GM21723 (cell line): ENCODE measurements at regions not wholly inside any gene's neighbourhood (a gene's known extent, or its start where the extent isn't known, plus 50 kb on each side); places are given as distances from the start of the nearest gene placed in this dataset.
"Not testable (repeated sequence)": the region's sequence is repeated elsewhere in the genome, so short reads cannot be mapped to it uniquely, and the experiment has no call there.

Experiments used
- ATAC-seq: cut with Tn5 transposase; IDR thresholded peaks from one replicate; pipeline ENCODE4 v1.9.1; 2021; ENCODE audit warnings: mild to moderate bottlenecking, moderate library complexity; ENCODE audit not compliant: unreplicated experiment

DNA sequence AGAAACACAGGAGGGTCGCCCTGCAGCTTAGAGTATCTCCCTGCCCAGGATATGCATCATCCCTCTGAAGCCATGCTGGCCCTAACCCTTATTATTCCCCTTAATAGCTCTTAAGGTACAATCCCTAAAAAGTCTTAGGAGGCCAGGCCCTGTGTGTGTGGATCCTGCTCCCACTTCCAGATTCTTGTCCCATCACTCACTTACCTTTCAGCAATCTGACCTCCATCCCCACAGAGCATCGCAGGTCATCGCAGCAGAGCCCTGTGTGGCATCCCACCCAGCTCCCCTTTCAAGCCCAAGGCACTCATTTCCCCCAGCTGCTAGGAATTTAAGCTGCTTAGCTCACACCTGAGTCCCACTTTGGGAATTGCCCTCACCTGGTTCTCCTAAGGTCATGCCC is 223.8 kb upstream of the SMLR1 start:
- no peak for ATAC-seq

DNA sequence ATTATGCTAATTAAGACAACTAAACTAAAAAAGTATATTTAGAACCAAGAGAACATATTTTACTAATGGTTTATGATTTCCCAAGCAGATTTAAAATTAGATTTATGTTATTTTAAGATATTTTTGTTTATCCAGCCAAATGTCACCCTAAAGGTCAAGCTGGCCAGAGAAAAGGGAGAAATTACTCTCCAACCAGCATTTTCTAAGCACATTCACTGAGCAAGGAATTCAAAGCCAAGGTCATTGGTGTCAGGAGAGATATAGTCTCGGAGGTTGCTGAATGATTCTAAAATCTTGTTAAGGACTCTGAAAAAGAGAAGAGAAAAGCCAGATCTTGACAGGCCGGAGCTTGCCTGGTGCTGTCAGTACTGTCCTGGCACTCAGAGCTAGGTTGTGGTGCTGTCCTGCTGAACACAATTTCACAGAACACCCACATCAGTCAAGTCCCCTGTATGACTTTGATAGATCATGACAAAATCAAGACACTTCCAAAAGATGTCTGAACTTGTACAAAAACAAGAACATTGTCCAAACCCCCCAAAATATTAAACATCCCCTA is 222.3 kb upstream of the SMLR1 start:
- ATAC-seq: no peak

DNA sequence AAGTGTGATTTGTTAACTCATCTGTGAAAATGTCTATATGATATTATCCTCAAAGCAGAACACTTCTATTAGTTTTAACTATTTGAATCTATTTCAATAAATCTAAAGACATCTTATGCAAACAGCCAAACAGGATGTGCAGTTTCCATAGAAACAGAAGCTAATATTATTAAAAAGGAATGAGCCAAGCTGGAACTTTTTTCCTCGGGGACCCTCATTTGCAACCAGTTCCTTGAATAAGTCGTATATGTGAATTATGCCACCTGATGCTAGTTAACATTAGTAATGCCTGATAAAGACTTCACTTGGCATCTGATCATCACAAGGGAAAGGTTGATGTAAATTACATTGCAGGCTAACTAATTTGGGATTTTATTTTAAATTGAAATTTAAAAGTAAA is 216.9 kb upstream of the SMLR1 start:
- ATAC-seq: no peak

DNA sequence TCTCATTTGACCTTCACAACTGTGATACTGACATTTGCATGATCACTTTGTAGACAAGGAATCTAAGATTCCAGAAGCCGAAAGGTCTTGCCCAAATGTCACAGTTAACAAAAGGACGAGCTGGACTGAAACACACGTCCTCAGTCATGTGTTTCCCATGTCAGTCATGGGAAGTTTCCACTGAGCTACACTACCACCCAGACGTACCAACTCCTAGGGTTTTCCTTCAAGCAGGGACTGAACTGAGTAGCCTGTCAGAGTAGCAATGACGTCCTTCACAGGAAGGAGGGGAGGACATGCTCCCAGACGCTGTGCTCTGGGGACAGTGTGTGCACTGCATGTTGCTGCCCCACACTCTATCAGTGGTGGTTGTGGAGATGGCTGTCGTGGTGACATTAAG is 215.8 kb upstream of the SMLR1 start:
- no peak for ATAC-seq

DNA sequence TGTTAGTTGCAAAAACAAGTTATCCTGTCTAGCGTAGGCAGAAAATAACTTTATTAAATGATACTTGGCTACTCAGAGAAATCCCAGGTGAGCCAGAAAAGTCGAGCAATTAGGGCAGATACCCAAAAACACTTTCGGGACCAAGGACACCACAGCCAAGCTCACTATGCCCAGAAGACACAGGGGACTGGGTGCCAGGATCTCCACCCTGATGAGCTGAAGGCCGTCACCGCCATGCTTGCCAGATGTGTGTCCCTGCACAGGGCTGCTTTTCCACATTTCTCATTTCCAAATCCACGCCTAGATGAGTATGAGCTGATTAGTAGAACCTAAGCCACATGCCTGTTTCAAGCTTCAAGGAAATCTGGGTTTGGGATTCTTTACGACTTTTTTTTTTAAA is 214.0 kb upstream of the SMLR1 start:
- ATAC-seq: no peak

DNA sequence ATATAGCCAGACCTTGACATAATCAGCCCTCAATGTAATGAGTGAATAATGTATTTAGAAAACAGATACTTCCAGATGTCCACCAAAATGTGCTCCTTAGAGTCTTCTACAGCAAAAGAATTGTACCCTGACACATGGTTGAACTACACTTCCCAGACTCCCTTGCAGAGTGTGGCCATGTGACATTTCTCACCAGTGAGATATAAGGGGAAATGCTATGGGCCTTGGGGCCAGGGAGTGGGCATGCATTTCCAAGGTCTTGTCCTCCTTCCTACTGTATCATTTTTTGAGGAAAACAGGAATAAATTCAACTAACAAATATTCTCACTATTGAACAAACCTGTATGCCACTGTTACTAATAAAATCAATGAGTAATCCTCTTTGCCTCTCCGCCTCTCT is 211.4 kb upstream of the SMLR1 start:
- no peak for ATAC-seq

DNA sequence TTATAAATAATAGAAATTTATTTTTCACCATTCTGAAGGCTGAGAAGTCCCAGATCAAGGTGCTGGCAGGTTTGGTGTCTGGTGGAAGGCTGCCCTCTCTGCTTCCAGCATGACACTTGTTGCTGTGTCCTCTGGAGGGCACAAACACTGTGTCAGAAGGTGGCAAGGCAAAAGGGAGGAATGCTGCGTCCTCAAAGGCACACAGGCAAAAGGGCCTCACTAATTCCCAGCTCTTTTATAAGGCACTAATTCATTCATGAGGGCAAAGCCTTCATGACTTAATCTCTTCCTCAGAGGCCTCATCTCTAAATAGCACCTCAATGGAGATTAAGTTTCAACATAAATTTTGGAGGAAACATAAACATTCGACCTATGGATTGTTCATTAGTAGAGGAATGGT is 209.5 kb upstream of the SMLR1 start:
- ATAC-seq: no peak

DNA sequence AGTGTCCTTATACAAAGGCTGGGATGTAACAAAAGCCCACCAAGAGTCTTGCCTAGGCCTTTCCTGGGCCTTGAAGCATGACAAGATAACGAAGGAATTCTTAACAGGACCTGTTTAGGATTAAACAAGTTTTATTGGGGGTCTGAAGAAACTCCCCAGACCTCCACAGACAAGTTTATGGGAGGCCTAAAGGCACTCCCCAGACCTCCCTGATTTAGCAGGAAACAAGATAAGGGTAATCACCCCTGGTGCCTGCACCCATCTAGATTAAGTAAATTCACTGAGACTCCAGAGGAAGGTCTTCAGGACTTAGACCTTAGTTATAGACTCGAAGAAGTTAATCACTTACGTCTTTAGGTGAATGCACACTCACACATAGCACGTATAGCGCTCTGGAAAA is 208.4 kb upstream of the SMLR1 start:
- ATAC-seq: not testable (repeated sequence)

DNA sequence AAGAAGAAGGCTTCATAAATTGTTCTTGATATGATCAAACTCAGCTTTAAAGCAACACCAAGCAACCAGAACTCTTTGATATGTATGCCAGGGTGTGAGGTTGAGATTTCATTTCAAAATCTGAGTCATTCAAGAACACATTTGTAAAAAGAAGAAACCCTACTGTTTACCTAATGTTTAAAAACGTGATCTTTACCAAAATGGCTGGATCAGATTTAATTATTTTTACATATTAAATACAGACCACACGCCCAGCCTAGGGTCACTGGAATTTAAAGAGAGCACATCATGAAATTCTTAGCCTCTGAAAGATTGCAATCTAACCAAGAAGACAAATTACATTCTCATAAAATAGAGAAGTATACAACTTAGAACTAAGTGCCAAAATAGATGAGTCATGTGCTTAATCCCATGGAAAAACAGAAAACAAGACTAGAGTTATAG is 206.8 kb upstream of the SMLR1 start:
- no peak for ATAC-seq

DNA sequence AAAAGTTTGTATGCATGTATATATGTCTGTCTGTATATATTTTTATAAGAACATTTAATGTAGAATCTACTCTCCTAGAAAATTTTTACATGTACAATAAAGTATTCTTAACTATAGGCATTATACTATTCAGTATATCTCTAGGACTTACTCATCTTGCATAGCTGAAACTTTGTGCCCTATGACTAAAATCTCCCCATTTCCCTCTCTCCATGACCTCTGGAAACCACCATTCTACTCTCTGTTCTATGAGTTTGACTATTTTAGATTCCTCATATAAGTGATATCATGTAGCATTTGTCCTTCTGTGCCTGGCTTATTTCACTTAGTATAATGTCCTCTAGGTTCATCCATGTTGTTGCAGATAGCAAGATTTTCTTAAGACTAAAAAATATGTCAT is 205.1 kb upstream of the SMLR1 start:
- no peak for ATAC-seq

DNA sequence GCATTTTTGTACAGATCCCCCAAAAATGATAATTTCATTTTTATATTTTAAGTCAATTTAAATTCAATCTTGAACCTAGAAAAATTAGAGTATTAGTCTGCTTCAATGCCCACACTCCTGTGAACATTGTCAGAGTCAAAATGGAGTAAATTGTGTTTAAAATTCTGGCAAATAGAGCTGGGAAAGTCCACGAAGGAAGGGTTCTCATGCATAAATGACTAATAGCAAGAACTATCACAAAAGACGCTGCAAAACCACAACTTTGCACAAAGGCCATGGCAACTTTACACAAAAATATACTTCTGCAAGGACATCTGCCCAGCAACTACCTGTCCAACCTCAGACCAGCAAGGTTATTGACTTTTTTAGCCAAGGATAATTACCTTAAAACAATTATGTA is 203.2 kb upstream of the SMLR1 start:
- ATAC-seq: no peak

DNA sequence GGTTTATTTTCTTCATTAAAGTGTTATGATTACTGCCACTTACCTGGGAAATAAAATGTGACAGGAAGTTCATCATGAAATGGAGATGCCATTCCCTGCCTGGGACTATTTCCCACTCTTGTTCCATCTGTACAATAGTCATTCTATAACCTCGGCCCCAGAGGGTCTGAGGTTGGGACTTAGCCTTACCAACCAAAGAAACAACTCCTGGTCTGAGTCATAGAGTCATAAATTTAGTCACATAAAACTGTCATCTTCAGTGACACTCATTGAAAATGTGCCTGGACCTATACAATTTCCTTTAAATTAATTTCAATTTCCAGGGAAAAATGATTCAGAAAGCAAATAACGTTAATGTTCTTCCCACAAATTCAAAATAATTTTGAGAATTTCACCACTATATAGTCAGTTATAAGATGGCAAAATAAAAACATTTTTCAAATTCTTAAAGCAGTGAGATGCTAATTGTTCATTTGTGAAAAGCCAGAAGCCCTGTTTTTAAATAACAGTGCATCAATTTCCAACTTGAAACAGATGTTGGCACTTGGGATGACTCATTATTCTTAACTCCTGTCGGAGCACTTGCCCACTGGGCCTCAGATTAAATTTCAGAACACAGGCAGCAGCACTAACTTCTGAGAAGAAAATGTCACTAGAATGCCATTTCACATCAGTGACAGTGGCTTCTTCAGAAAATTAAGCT is 201.2 kb upstream of the SMLR1 start:
- ATAC-seq: peak; percentile 91

DNA sequence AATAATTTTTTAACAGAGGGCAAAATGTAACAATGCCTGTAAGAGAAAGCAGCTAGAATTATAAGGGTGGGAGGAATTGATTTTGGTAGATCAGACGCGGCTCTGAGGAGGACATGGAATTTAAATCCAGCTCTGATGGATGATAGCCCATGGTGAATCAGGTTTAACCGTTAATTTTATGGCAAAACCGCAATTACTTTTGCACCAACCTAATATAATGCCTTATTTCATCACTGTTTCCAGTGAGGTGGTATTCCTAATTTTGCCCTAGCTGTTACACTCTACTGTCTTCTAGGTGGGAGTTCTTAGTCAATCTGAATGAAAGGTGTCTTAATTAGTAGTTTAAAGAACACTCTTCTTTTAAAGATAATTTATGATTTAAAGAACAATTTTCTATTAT is 198.3 kb upstream of the SMLR1 start:
- no peak for ATAC-seq

DNA sequence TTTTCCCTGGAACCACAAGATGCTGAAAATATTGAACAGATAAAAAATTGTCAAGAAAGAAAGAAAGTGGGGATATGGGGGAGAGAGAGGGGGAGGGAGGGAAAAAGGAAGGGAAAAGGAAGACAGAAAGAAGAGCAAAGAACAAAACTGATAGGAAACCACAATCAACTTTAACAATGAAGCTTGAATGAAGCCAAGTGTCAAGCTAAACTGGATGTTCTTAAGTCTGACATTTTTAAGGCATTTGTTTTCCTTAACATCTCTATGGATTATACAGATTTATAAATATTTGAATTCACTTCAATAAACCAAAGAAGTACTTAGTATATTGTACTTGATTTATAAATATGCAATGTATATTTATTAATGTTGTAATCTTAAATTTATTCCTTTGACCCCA is 197.6 kb upstream of the SMLR1 start:
- ATAC-seq: no peak

DNA sequence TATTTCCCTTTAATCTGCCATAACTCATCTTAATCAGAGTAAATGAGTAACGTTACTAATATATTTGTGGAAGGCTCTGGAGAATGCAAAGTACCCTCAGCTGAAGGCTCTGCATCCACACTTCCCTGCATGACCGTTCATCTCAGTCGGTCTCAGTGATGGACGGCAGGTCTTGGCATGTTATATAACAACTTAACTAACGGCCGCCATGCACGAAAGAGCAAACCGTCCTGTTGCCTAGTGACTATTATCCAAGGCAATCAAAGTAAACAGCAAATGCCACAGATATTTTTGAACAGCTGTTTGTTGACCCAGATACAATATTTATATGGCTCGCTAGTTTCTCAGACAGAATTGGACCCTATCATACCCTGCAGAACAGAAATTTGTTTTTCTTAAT is 194.9 kb upstream of the SMLR1 start:
- ATAC-seq: no peak

DNA sequence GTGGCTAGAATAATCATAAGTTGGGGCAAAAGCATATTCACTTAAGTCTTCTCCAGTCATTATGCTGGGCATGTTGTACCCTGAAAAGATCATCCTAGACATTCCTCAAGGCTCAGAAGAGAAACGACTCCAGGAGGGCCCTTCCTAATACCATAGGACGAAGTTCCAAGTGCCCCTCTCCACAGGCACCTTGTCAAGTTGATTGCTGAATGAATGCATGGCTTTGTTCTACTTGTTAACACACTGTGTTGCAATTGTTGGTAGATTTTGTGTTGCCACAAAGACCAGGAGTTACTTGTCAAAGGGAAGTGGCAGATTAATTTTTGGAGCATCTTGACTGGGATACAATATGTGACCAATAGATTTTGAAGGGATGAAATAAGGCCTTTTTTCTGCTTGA is 194.3 kb upstream of the SMLR1 start:
- no peak for ATAC-seq

DNA sequence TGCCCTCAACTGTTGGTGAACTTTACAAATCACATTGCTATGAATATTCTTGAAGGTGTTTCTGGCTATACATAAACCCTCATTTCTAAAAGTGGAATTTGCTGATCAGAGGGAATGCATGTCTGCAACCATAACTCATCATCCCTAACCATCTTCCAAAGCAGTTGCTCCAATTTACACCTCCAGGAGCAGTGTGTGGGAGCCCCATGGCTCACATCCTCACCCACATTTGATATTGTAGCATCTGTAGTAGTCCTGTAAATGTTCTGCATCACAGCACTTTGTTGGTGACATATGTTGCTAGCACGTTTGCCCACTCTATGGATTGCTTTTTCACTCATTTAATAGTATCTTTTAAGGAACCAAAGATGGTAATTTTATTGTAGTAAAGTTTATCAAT is 183.8 kb upstream of the SMLR1 start:
- ATAC-seq: no peak

DNA sequence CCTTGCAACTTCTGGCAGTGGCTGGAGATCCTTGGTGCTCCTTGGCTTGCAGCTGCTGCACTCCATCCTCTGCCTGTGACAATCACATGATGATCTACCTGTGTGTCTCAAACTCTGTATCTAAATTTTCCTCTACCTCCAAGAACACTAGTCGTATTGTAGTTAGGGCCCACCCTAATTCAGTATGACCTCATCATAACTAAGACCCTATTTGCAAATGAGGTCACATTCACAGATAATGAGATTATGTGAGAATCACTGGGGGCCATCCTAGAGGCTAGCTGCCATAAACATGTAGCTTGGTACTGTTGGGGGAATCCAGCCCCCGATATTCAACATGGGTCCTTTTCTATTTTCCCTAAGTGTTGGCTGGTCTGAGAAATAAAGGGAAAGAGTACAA is 183.0 kb upstream of the SMLR1 start:
- no peak for ATAC-seq

DNA sequence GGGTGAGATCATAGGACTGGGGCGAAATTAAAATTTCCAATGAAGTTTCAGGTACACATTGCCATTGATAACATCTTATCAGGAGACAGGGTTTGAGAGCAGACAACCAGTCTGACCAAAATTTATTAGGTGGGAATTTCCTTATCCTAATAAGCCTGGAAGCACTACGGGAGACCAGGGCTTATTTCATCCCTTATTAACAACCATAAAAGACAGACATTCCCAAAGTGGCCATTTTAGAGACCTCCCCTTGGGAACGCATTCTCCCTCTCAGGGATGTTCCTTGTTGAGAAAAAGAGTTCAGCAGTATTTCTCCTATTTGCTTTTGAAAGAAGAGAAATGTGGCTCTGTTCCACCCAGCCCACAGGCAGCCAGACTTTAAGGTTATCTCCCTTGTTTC is 182.4 kb upstream of the SMLR1 start:
- not testable (repeated sequence) for ATAC-seq

DNA sequence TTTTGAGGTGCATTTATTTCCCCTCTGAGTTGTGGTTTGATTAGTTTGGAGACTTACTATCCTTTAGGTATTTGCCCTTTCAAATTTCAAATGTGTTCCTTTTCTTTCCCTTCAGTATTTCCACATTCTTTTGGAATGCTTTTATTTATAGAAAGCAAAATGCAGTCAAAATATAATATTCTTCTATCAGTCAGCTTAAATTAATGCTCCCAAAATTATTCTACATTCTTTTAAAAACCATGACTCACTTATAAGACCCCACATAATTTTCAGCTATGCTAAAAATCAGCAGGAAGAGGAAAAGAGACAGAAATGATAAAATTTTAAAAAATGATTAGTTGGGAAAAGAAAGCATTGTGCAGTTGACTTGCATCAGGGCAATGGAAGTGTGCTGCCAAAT is 180.0 kb upstream of the SMLR1 start:
- no peak for ATAC-seq

DNA sequence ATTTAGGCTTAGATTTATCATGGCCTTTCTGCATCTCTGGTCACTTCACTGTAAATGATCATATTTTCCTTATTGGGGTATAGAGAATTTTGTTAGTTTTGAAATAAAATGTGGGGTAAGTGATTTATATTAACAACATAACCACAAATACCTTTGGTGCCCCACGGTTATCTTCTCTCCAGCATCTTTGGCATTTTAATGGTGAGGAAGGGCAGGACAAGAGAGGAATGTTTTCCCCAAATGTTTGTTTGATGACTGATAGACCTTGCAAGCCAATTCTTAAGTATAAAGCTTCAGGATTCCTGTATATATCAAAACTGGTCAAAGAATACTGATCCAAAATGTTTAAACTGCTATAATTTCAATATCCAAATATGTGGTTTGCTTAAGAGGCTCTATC is 171.6 kb upstream of the SMLR1 start:
- no peak for ATAC-seq

DNA sequence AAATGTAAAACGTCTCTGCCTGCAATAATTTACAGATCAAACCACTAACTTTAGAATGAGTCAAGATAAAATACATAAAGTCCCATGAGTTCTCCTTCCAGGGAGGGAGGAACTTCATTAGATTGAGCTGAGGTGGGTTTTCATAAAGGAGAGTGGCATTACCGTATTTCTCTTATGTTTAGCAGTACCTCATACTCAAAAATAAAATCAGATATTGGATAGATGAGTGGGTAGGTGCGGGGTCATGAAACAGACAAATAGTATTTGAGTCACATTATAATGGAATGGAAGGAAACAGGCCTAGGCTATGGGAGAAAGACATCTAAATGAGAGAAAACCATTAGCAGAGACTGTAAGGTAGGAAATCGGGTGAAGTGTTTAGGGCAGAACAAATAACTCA is 166.1 kb upstream of the SMLR1 start:
- ATAC-seq: no peak

DNA sequence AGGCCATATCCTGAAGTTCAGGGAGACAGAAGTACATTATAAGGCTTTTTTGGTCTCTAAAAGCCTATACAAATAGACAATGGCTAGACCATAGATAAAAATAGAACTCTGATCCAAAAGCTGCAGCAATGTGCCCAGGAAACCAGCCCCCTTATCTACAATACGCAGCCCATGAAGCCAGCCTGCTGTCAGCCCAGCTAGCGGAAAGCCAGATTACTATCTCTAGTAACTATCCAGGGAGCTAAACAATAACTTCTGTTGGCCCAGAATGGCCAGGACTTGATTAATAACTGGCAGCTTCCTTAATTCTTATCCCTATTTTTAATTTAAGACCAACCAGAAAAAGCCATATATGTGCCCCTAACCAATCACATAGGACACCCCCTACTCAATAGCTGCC is 160.4 kb upstream of the SMLR1 start:
- no peak for ATAC-seq
